OCI-LY1 (cell line): ENCODE measurements at regions not wholly inside any gene's neighbourhood (a gene's known extent, or its start where the extent isn't known, plus 50 kb on each side); places are given as distances from the start of the nearest gene placed in this dataset.

Experiments
- EZH2 ChIP-seq: fragments of 200-600 bp; sonication (generic), shearing (Covaris generic); IDR thresholded peaks from 2 replicates; pipeline ENCODE4 v1.8.0; 2017; ENCODE audit warnings: borderline replicate concordance, mixed run types, mild to moderate bottlenecking, antibody characterized with exemption, low read length, moderate library complexity, mixed read lengths
- TF ChIP-seq, protein P1 (sequence below): fragments of 200-600 bp; sonication (generic), shearing (Covaris generic); IDR thresholded peaks from 2 replicates; pipeline ENCODE4 v1.5.1; 2017; ENCODE audit warnings: mild to moderate bottlenecking, antibody characterized with exemption, low read length, moderate library complexity, mixed read lengths

DNA sequence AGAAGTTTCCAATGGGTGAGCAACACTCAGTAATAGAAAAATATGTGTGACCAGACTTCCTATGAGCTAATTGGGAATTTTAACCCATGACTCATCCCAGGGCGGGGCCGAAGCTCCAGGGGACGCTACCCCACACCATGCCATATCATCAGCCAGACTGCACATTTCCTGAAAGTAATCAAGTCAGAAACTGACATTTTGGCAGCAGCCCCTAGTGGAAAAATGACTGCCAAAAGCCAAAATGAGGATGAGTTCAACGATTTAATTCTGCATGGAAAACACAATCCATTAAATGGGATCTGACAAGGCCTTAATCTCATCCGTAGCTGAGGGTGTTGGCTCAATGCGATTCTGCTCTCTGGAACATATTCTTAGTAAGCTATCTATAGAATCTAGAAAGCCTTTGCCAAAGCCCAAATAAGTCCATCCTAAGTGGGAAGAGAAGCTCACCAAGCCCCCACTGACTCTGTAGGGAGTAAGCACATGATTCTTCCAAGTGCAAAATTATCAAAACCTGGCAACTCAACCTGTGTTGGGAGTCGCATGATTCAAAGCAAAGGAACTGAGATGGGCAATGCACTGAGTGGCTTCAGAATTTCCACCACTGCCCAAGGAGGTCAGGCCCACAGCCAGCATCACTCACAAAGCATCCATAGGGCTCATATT lies 93.1 kb upstream of the PDE1C start:
- TF ChIP-seq, protein P1, sequence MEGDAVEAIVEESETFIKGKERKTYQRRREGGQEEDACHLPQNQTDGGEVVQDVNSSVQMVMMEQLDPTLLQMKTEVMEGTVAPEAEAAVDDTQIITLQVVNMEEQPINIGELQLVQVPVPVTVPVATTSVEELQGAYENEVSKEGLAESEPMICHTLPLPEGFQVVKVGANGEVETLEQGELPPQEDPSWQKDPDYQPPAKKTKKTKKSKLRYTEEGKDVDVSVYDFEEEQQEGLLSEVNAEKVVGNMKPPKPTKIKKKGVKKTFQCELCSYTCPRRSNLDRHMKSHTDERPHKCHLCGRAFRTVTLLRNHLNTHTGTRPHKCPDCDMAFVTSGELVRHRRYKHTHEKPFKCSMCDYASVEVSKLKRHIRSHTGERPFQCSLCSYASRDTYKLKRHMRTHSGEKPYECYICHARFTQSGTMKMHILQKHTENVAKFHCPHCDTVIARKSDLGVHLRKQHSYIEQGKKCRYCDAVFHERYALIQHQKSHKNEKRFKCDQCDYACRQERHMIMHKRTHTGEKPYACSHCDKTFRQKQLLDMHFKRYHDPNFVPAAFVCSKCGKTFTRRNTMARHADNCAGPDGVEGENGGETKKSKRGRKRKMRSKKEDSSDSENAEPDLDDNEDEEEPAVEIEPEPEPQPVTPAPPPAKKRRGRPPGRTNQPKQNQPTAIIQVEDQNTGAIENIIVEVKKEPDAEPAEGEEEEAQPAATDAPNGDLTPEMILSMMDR, result no peak
- TF ChIP-seq EZH2, result no peak
